ENCODE measurements at regions not wholly inside any gene's neighbourhood (a gene's known extent, or its start where the extent isn't known, plus 50 kb on each side); places are given as distances from the start of the nearest gene placed in this dataset.

- DNase-seq = no peak
Observed at GRCh38 chr13:106118996-106119395, 416.5 kb downstream of the EFNB2 start.

GRCh38 chr13:106118050-106118449 lies 417.4 kb downstream of the EFNB2 start:
- no peak for DNase-seq

GRCh38 chr13:106117640-106118039 lies 417.8 kb downstream of the EFNB2 start:
- no peak for DNase-seq

GRCh38 chr13:106117035-106117434 lies 418.4 kb downstream of the EFNB2 start:
- DNase-seq = no peak

GRCh38 chr13:106115081-106115480 lies 420.4 kb downstream of the EFNB2 start:
- no peak for DNase-seq

- DNase-seq = no peak
Observed at GRCh38 chr13:106113796-106114195, 421.7 kb downstream of the EFNB2 start.

- DNase-seq = no peak
Observed at GRCh38 chr13:106112191-106112590, 423.3 kb downstream of the EFNB2 start.

GRCh38 chr13:106110241-106110855 lies 425.1 kb downstream of the EFNB2 start:
- no peak for DNase-seq

GRCh38 chr13:106109391-106109791 lies 426.1 kb downstream of the EFNB2 start:
- DNase-seq = no peak

- DNase-seq = no peak
Observed at GRCh38 chr13:106108346-106108745, 427.1 kb downstream of the EFNB2 start.

GRCh38 chr13:106107061-106107460 lies 428.4 kb downstream of the EFNB2 start:
- no peak for DNase-seq

GRCh38 chr13:106105153-106105552 lies 430.3 kb downstream of the EFNB2 start:
- peak; percentile 42 for DNase-seq

- DNase-seq = peak; percentile 75
Observed at GRCh38 chr13:106104281-106104901, 431.1 kb downstream of the EFNB2 start.

GRCh38 chr13:106103779-106104178 lies 431.7 kb downstream of the EFNB2 start:
- no peak for DNase-seq

- DNase-seq = no peak
Observed at GRCh38 chr13:106102786-106103185, 432.7 kb downstream of the EFNB2 start.

GRCh38 chr13:106101201-106101600 lies 434.3 kb downstream of the EFNB2 start:
- DNase-seq = no peak

- DNase-seq = no peak
Observed at GRCh38 chr13:106100171-106100919, 435.1 kb downstream of the EFNB2 start.

- no peak for DNase-seq
Observed at GRCh38 chr13:106099765-106100164, 435.7 kb downstream of the EFNB2 start.

GRCh38 chr13:106098778-106099177 lies 436.7 kb downstream of the EFNB2 start:
- no peak for DNase-seq

GRCh38 chr13:106096661-106097092 lies 438.8 kb downstream of the EFNB2 start:
- DNase-seq = no peak

GRCh38 chr13:106095919-106096318 lies 439.5 kb downstream of the EFNB2 start:
- DNase-seq = no peak

- no peak for DNase-seq
Observed at GRCh38 chr13:106095406-106095805, 440.1 kb downstream of the EFNB2 start.

GRCh38 chr13:106090001-106090400 lies 445.5 kb downstream of the EFNB2 start:
- DNase-seq = no peak
